ENCODE measurements at regions not wholly inside any gene's neighbourhood (a gene's known extent, or its start where the extent isn't known, plus 50 kb on each side); places are given as distances from the start of the nearest gene placed in this dataset.

DNA sequence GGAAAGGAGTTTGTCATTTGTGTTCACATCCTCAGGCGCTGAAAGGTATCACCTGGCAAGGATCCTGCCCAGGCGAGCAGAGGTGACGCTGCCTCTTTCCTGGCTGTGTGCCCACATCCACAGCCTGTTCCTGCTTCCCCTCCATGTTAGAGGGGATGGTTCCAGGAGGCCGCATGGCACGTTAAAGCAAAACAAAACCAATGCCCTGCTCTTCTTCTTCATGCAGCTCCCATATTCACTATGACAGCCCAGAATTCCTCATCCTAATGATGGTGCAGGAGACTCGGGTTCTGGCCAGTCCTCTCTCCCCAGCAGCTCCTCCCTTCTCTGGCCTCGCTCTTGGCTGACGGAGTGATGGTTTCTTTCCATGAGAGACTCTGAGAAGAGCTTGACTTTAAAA lies 678.5 kb upstream of the ANKRD30A start:
- Histone ChIP-seq H3K4me3 (replicated peaks in 1 of 2; ENCODE audit: low read depth in 1 of 2, low read length in 2 of 2) (no peak overlapping the region), H3K27ac (ENCODE audit: low read depth, low read length) (no peak overlapping the region), H3K9me2 (ENCODE audit: insufficient read depth) (no peaks in the 10 kb centered on the region), H3K9ac (ENCODE audit: low read length) (no peak overlapping the region), H2AFZ (ENCODE audit: low read depth, low read length, poor library complexity, severe bottlenecking) (no peak overlapping the region), H4K20me1 (ENCODE audit: insufficient read depth) (no peaks in the 10 kb centered on the region), H3K79me2 (ENCODE audit: insufficient read depth, low read length) (no peaks in the 10 kb centered on the region), H3K9me3 (ENCODE audit: control insufficient read depth in 1 of 2, insufficient read depth in 1 of 2, low read depth in 1 of 2, low read length in 2 of 2) (peaks cover 12 to 22% of the 10 kb centered on the region in 2 experiments; a peak in 2 of 4 replicates), H3K27me3 (ENCODE audit: insufficient read depth, low read length) (no peaks in the 10 kb centered on the region), H3K4me1 (ENCODE audit: control insufficient read depth in 1 of 2, insufficient read depth in 2 of 2, low read length in 2 of 2) (no peaks in the 10 kb centered on the region), H3K4me2 (ENCODE audit: low read length) (no peak overlapping the region), H3K36me3 (ENCODE audit: control insufficient read depth in 1 of 2, insufficient read depth in 2 of 2, low read length in 2 of 2) (no peaks in the 10 kb centered on the region)
- ATAC-seq (no peak), DNase-seq (ENCODE audit: low read depth, low spot score) (no peak)
- TF ChIP-seq POLR2A (IDR thresholded peaks at IDR 0.05; ENCODE audit: borderline replicate concordance, extremely low read depth, insufficient read depth, insufficient read length) (no peak), TCF7L2 (IDR thresholded peaks at IDR 0.05; ENCODE audit: borderline replicate concordance, extremely low read depth, insufficient read depth, insufficient read length) (no peak), YY1 (IDR thresholded peaks at IDR 0.05; ENCODE audit: extremely low read depth, insufficient replicate concordance, low read depth, low read length) (no peak), POLR2AphosphoS5 (IDR thresholded peaks at IDR 0.05; ENCODE audit: low read depth, low read length) (no peak), SIN3A (IDR thresholded peaks at IDR 0.05; ENCODE audit: low read depth) (no peak), SRF (IDR thresholded peaks at IDR 0.05; ENCODE audit: low read depth) (no peak), CBX3 (IDR thresholded peaks at IDR 0.05; ENCODE audit: low read depth) (no peak), SP1 (IDR thresholded peaks at IDR 0.05; ENCODE audit: low read depth) (no peak), ELF1 (IDR thresholded peaks at IDR 0.05; ENCODE audit: borderline replicate concordance, low read depth) (no peak), ZNF274 (IDR thresholded peaks at IDR 0.05; ENCODE audit: low read depth, low read length) (no peak)
- TF ChIP-seq, protein P1, sequence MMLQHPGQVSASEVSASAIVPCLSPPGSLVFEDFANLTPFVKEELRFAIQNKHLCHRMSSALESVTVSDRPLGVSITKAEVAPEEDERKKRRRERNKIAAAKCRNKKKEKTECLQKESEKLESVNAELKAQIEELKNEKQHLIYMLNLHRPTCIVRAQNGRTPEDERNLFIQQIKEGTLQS (IDR thresholded peaks at IDR 0.05): no peak
- TF ChIP-seq, protein P2, sequence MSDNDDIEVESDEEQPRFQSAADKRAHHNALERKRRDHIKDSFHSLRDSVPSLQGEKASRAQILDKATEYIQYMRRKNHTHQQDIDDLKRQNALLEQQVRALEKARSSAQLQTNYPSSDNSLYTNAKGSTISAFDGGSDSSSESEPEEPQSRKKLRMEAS (IDR thresholded peaks at IDR 0.05): no peak
- TF ChIP-seq, protein P3, sequence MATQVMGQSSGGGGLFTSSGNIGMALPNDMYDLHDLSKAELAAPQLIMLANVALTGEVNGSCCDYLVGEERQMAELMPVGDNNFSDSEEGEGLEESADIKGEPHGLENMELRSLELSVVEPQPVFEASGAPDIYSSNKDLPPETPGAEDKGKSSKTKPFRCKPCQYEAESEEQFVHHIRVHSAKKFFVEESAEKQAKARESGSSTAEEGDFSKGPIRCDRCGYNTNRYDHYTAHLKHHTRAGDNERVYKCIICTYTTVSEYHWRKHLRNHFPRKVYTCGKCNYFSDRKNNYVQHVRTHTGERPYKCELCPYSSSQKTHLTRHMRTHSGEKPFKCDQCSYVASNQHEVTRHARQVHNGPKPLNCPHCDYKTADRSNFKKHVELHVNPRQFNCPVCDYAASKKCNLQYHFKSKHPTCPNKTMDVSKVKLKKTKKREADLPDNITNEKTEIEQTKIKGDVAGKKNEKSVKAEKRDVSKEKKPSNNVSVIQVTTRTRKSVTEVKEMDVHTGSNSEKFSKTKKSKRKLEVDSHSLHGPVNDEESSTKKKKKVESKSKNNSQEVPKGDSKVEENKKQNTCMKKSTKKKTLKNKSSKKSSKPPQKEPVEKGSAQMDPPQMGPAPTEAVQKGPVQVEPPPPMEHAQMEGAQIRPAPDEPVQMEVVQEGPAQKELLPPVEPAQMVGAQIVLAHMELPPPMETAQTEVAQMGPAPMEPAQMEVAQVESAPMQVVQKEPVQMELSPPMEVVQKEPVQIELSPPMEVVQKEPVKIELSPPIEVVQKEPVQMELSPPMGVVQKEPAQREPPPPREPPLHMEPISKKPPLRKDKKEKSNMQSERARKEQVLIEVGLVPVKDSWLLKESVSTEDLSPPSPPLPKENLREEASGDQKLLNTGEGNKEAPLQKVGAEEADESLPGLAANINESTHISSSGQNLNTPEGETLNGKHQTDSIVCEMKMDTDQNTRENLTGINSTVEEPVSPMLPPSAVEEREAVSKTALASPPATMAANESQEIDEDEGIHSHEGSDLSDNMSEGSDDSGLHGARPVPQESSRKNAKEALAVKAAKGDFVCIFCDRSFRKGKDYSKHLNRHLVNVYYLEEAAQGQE (IDR thresholded peaks at IDR 0.05; ENCODE audit: low read depth): no peak
- TF ChIP-seq, protein P4, sequence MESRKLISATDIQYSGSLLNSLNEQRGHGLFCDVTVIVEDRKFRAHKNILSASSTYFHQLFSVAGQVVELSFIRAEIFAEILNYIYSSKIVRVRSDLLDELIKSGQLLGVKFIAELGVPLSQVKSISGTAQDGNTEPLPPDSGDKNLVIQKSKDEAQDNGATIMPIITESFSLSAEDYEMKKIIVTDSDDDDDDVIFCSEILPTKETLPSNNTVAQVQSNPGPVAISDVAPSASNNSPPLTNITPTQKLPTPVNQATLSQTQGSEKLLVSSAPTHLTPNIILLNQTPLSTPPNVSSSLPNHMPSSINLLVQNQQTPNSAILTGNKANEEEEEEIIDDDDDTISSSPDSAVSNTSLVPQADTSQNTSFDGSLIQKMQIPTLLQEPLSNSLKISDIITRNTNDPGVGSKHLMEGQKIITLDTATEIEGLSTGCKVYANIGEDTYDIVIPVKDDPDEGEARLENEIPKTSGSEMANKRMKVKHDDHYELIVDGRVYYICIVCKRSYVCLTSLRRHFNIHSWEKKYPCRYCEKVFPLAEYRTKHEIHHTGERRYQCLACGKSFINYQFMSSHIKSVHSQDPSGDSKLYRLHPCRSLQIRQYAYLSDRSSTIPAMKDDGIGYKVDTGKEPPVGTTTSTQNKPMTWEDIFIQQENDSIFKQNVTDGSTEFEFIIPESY (IDR thresholded peaks at IDR 0.05; ENCODE audit: extremely low read depth, insufficient replicate concordance, low read length): no peak
- ChIA-PET CTCF (no interaction called here), POLR2A (no interaction called here), RAD21 (ENCODE audit: low non-redundant PET in 1 of 2, low total read pairs in 2 of 2, uncharacterized antibody in 2 of 2, unreplicated experiment in 2 of 2) (no interaction called here)
- intact Hi-C loops (cut with micrococcal nuclease): no loop called here
- no TSS peak for BruUV-seq (replicated peaks)
